Mucosa of stomach (tissue), 1 donor: ENCODE measurements at regions not wholly inside any gene's neighbourhood (a gene's known extent, or its start where the extent isn't known, plus 50 kb on each side); places are given as distances from the start of the nearest gene placed in this dataset.

Experiments used
- H3K27me3 ChIP-seq: one replicate; pipeline ENCODE4 v1.7.0; 2013; ENCODE audit warnings: mild to moderate bottlenecking, low read length; ENCODE audit not compliant: control insufficient read depth, insufficient read depth
- H3K36me3 ChIP-seq: one replicate; pipeline ENCODE4 v1.7.0; 2013; ENCODE audit warnings: low read length; ENCODE audit not compliant: control insufficient read depth, insufficient read depth
- H3K4me1 ChIP-seq: one replicate; pipeline ENCODE4 v1.7.0; 2013; ENCODE audit warnings: mild to moderate bottlenecking, low read length; ENCODE audit not compliant: control insufficient read depth, insufficient read depth
- H3K4me3 ChIP-seq: one replicate; pipeline ENCODE4 v1.7.0; 2013; ENCODE audit warnings: low read length
- H3K9ac ChIP-seq: one replicate; pipeline ENCODE4 v1.7.0; 2013; ENCODE audit warnings: mild to moderate bottlenecking, low read length, moderate library complexity
- H3K9me3 ChIP-seq: one replicate; pipeline ENCODE4 v1.7.0; 2013; ENCODE audit warnings: mild to moderate bottlenecking, low read length, moderate library complexity; ENCODE audit not compliant: control insufficient read depth
- donor health status: Pancreatic carcinoma.

DNA sequence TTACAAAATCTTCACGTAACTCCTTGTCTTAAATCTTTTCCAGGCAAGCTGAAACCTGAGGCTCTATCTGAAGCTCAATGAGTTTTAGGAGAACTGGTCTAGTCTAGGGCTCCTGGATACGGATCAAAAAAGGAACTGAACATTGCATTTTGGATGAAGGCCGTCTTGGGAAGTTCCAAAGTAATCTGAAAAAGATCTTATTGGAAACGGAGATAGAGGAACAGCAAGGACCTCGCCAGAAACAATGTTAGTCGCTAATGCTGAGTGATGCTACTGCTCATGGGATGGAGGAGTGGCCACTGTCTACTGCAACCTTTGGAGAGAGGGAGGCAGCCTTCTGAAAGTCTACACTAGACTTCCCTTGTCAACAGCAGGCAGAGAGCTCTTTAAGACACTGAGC is 91.4 kb upstream of the ATXN1 start:
- no peaks in the 10 kb centered on the region for H3K9me3 ChIP-seq
- H3K27me3 ChIP-seq: no peaks in the 10 kb centered on the region
- no peaks in the 10 kb centered on the region for H3K36me3 ChIP-seq
- no peak overlapping the region for H3K4me3 ChIP-seq
- H3K9ac ChIP-seq: no peak overlapping the region
- peaks cover 11% of the 10 kb centered on the region for H3K4me1 ChIP-seq

DNA sequence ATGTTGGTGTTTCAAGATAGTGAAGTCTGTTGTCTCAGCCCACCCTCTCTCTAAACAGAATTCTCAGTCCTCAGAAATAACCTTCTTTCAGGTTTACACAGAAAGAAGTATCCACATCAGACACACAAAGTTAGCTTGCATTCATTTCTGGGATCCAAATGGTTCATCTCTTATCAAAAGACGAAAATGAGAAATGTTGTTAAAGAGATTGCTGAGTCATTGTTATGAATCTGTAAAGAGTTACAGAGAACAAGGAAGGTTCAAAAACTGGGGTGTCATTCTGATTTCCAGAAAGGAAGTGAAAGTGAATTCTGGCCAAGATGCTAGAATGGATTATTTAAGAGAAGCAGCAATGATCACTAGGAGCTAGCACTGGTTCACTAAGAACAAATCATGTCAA is 90.5 kb upstream of the ATXN1 start:
- no peak overlapping the region for H3K4me3 ChIP-seq
- peaks cover 11% of the 10 kb centered on the region for H3K4me1 ChIP-seq
- no peak overlapping the region for H3K9ac ChIP-seq
- no peaks in the 10 kb centered on the region for H3K36me3 ChIP-seq
- H3K27me3 ChIP-seq: no peaks in the 10 kb centered on the region
- H3K9me3 ChIP-seq: no peaks in the 10 kb centered on the region

DNA sequence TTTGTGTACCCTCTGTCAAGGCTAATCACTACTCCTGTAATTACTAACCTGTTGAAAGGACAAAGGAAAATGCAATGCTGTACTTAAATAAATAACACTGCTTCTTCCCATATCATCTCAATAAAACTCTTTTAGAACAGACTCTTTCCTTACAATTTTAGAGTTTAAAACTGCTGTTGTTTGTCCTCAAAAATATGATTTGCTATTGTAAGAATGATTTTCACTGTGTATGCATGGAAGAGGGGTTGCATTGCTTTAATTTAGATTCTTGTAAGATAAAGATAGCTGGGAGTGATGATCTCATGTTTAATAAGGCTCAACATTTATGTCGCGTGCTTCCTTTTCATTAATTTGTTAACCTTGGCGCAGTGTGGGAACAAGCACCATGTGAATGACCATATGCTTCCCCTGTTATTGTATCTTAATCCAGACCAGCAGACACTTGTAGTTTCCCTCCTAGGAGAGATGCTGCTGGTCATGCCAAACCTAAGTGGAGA is 89.8 kb upstream of the ATXN1 start:
- H3K9ac ChIP-seq: no peak overlapping the region
- H3K27me3 ChIP-seq: no peaks in the 10 kb centered on the region
- H3K4me1 ChIP-seq: peaks cover 11% of the 10 kb centered on the region
- H3K4me3 ChIP-seq: no peak overlapping the region
- no peaks in the 10 kb centered on the region for H3K36me3 ChIP-seq
- no peaks in the 10 kb centered on the region for H3K9me3 ChIP-seq

GRCh38 chr6:16850681-16851026 is 89.4 kb upstream of the ATXN1 start:
- no peaks in the 10 kb centered on the region for H3K36me3 ChIP-seq
- H3K27me3 ChIP-seq: no peaks in the 10 kb centered on the region
- no peaks in the 10 kb centered on the region for H3K9me3 ChIP-seq

DNA sequence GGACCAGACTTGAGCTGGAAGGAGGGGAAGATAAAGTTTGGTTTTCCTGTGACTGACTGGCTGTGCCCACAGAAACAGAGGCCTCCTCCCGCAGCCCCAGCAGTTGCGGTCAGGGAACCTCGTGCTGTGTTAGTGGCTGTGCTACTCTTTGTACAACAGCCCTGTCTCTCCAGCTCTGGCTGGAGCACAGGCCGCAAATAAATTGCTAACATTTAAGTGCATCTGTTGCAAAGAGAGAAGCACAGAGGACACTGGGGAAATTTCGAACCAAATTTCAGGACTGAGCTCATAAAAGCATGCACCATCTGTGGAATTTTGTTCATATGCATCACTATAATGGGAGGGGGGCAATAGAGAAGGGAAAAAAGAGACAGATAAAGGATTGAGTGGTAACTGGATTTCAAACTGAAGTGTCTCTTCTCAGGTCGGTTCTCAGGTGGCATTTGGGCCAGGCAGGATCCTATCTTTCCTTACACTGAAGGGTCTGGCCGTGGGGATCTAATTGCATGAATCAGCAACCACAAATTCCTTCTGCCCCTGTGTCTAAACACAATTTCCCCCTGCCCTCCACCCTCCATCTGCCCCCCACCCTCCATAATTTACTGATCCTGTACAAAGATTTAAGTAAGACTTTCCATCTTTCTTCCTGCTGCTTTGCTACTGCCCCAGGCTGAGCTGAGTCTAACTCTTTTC is 88.9 kb upstream of the ATXN1 start:
- H3K4me3 ChIP-seq: no peak overlapping the region
- H3K9me3 ChIP-seq: no peaks in the 10 kb centered on the region
- peaks cover 11% of the 10 kb centered on the region for H3K4me1 ChIP-seq
- no peaks in the 10 kb centered on the region for H3K36me3 ChIP-seq
- no peak overlapping the region for H3K9ac ChIP-seq
- no peaks in the 10 kb centered on the region for H3K27me3 ChIP-seq

More at GRCh38 chr6:16850681-16851026, 89.4 kb upstream of the ATXN1 start:
- Histone ChIP-seq H3K9ac (no peak overlapping the region), H3K4me1 (peaks cover 11% of the 10 kb centered on the region), H3K4me3 (no peak overlapping the region)

- Histone ChIP-seq H3K27me3 (no peaks in the 10 kb centered on the region), H3K9me3 (no peaks in the 10 kb centered on the region), H3K4me3 (no peak overlapping the region), H3K36me3 (no peaks in the 10 kb centered on the region), H3K9ac (no peak overlapping the region), H3K4me1 (peaks cover 11% of the 10 kb centered on the region)
These were observed 88.2 kb upstream of the ATXN1 start for GRCh38 chr6:16849280-16849987.

- Histone ChIP-seq H3K4me3 (no peak overlapping the region), H3K27me3 (no peaks in the 10 kb centered on the region), H3K4me1 (peaks cover 11% of the 10 kb centered on the region), H3K9me3 (no peaks in the 10 kb centered on the region), H3K36me3 (no peaks in the 10 kb centered on the region), H3K9ac (no peak overlapping the region)
These were observed 85.1 kb upstream of the ATXN1 start for GRCh38 chr6:16846399-16846778.

DNA sequence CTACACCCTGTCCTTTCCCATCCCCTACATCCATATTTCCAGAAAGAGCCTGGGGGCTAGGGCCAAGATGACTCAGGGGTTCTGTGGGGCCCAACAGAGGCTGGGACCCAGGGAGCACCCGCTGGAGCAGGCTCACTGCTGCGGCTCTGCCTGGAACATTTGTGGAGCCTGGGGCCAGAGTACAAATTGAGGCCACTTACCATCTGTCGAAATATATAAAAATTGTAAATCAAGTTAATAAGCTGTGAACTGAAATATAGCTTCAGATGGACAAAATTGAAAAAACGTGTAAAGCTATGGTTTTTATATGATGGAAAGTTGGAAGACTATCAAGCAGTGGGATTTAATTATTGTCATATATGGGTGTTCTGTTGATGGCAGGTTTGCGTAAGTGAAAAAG is 82.9 kb upstream of the ATXN1 start:
- H3K27me3 ChIP-seq: no peaks in the 10 kb centered on the region
- H3K4me3 ChIP-seq: no peak overlapping the region
- H3K4me1 ChIP-seq: peaks cover 1% of the 10 kb centered on the region
- no peaks in the 10 kb centered on the region for H3K36me3 ChIP-seq
- no peaks in the 10 kb centered on the region for H3K9me3 ChIP-seq
- H3K9ac ChIP-seq: no peak overlapping the region

- Histone ChIP-seq H3K4me1 (no peaks in the 10 kb centered on the region), H3K9ac (no peak overlapping the region), H3K36me3 (no peaks in the 10 kb centered on the region), H3K4me3 (no peak overlapping the region), H3K9me3 (no peaks in the 10 kb centered on the region), H3K27me3 (no peaks in the 10 kb centered on the region)
These were observed 81.4 kb upstream of the ATXN1 start for GRCh38 chr6:16842676-16843075.

GRCh38 chr6:16841241-16841640 is 80.0 kb upstream of the ATXN1 start:
- no peak overlapping the region for H3K9ac ChIP-seq
- no peaks in the 10 kb centered on the region for H3K4me1 ChIP-seq
- no peaks in the 10 kb centered on the region for H3K27me3 ChIP-seq
- H3K36me3 ChIP-seq: no peaks in the 10 kb centered on the region
- no peaks in the 10 kb centered on the region for H3K9me3 ChIP-seq
- no peak overlapping the region for H3K4me3 ChIP-seq

DNA sequence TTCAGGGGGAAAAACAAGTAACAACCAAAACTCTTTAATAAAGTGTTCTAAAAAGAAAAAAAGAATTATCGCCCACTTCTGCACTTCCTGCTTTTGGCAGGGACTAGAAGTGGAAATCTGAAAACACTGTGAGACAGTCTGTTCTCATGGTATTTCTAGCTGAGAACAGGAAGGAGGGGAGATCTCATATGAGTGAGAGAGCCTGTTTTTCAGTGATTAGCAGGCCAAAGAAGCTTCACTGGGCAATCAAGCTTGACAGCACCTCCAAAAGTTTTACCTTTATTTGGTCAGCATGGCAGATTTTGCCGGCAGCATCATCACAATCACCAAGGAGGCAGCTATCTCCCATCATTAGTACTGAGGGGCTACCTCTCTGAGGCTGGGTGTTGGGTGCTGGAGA is 79.5 kb upstream of the ATXN1 start:
- Histone ChIP-seq H3K4me3 (no peak overlapping the region), H3K9me3 (no peaks in the 10 kb centered on the region), H3K4me1 (no peaks in the 10 kb centered on the region), H3K27me3 (no peaks in the 10 kb centered on the region), H3K9ac (no peak overlapping the region), H3K36me3 (no peaks in the 10 kb centered on the region)

DNA sequence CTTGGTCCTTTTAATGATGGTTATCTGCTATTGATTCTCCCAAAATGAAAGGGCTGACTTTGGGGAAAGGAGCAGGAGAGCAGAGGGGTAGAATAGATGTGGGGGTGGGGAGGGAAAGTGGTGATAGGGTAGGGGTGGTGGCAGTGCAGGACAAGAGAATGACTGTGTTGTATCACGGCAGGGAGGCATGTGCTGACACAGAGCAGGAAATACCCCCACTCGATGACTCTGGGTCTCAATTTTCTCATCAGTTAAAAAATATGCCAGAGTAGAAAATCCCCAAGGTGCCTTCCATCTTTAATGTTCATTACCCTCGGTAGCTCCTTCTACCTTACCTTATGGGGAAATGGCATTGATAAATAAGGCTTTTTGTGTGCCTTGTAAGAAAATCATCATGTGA is 79.0 kb upstream of the ATXN1 start:
- Histone ChIP-seq H3K4me3 (no peak overlapping the region), H3K9ac (no peak overlapping the region), H3K27me3 (no peaks in the 10 kb centered on the region), H3K4me1 (no peaks in the 10 kb centered on the region), H3K9me3 (no peaks in the 10 kb centered on the region), H3K36me3 (no peaks in the 10 kb centered on the region)
